ENCODE measurements at regions not wholly inside any gene's neighbourhood (a gene's known extent, or its start where the extent isn't known, plus 50 kb on each side); places are given as distances from the start of the nearest gene placed in this dataset.

DNA sequence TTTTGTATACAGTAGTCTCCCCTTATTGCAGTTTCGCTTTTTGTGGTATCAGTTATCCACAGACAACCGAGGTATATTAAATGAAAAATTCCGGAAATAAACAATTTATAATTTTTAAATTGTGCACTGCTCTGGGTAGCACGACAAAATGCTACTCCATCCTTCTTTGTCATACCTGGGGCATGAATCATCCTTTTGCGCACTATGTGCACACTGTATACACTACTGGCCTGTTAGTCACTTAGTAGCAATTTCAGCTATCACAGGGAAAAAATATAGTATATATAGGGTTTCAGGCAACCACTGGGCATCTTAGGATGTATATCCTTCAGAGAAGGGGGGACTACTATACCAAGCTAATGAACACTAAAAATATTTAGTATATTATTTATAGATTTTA is 198.8 kb upstream of the FAT4 start:
- Histone ChIP-seq H4K20me1 (ENCODE audit: insufficient read depth, low read length) (no peaks in the 10 kb centered on the region), H3K9ac (ENCODE audit: insufficient read depth, low read length, poor library complexity, severe bottlenecking) (no peak overlapping the region), H3K4me2 (replicated peaks; ENCODE audit: extremely low read depth, low read length, poor library complexity, severe bottlenecking) (no peak overlapping the region), H3K4me3 (replicated peaks in 1 of 3; ENCODE audit: low read depth in 2 of 3, low read length in 3 of 3) (no peak overlapping the region), H3K27me3 (ENCODE audit: control insufficient read depth in 2 of 2, insufficient read depth in 2 of 2, low read length in 2 of 2) (no peaks in the 10 kb centered on the region), H3K27ac (ENCODE audit: low read depth in 1 of 2, low read length in 2 of 2) (no peak overlapping the region), H3K9me3 (replicated peaks in 1 of 2; ENCODE audit: control insufficient read depth in 1 of 2, insufficient read depth in 1 of 2, low read length in 2 of 2) (no peaks in the 10 kb centered on the region), H2AFZ (ENCODE audit: insufficient read depth, low read depth, low read length, poor library complexity, severe bottlenecking) (no peak overlapping the region), H3K36me3 (replicated peaks in 1 of 2; ENCODE audit: control insufficient read depth in 1 of 2, insufficient read depth in 2 of 2, low read length in 2 of 2) (no peaks in the 10 kb centered on the region), H3K79me2 (ENCODE audit: insufficient read depth, low read length) (no peaks in the 10 kb centered on the region), H3K4me1 (ENCODE audit: control insufficient read depth in 1 of 2, insufficient read depth in 2 of 2, low read length in 2 of 2) (no peaks in the 10 kb centered on the region)
- TF ChIP-seq, protein P1, sequence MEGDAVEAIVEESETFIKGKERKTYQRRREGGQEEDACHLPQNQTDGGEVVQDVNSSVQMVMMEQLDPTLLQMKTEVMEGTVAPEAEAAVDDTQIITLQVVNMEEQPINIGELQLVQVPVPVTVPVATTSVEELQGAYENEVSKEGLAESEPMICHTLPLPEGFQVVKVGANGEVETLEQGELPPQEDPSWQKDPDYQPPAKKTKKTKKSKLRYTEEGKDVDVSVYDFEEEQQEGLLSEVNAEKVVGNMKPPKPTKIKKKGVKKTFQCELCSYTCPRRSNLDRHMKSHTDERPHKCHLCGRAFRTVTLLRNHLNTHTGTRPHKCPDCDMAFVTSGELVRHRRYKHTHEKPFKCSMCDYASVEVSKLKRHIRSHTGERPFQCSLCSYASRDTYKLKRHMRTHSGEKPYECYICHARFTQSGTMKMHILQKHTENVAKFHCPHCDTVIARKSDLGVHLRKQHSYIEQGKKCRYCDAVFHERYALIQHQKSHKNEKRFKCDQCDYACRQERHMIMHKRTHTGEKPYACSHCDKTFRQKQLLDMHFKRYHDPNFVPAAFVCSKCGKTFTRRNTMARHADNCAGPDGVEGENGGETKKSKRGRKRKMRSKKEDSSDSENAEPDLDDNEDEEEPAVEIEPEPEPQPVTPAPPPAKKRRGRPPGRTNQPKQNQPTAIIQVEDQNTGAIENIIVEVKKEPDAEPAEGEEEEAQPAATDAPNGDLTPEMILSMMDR (IDR thresholded peaks at IDR 0.05): no peak
- Mint-ChIP-seq H3K4me3 (no peak overlapping the region), H3K9me3 (peaks cover 0 to 2% (median 0%) of the 10 kb centered on the region in 7 donors), H3K27ac (no peak overlapping the region), H3K27me3 (ENCODE audit: low read depth in 3 of 3) (peaks cover 0 to 3% (median 3%) of the 10 kb centered on the region in 3 donors), H3K4me1 (no peaks in the 10 kb centered on the region), H3K36me3 (no peaks in the 10 kb centered on the region)
- intact Hi-C loops (cut with micrococcal nuclease): no loop called here
- DNase-seq: no peak
- WGBS (ENCODE audit: insufficient coverage): 83% methylated on average over 2 of the region's 5 CpGs

DNA sequence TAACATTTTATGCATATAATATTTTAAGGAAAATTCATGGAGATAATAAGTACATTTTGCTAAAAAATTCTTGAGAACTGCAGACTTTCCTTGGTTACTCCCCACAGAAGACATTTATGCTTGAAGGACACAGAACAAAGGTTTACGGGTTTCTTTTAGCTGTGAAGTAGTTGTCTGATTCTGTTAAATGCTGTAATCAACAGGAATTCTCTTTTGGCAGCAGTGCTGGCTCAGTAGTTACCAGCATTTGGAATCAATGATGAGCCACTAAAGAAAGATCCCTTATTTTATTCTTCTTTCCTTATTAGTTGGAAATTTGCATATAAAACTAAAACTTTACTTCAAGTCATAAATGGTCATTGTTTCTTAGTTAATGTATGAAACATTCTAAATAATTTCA is 199.3 kb upstream of the FAT4 start:
- Histone ChIP-seq H3K79me2 (ENCODE audit: insufficient read depth, low read length) (no peaks in the 10 kb centered on the region), H3K9ac (ENCODE audit: insufficient read depth, low read length, poor library complexity, severe bottlenecking) (no peak overlapping the region), H3K27ac (ENCODE audit: low read depth in 1 of 2, low read length in 2 of 2) (no peak overlapping the region), H4K20me1 (ENCODE audit: insufficient read depth, low read length) (no peaks in the 10 kb centered on the region), H3K4me2 (replicated peaks; ENCODE audit: extremely low read depth, low read length, poor library complexity, severe bottlenecking) (no peak overlapping the region), H3K4me3 (replicated peaks in 1 of 3; ENCODE audit: low read depth in 2 of 3, low read length in 3 of 3) (no peak overlapping the region), H2AFZ (ENCODE audit: insufficient read depth, low read depth, low read length, poor library complexity, severe bottlenecking) (no peak overlapping the region), H3K9me3 (replicated peaks in 1 of 2; ENCODE audit: control insufficient read depth in 1 of 2, insufficient read depth in 1 of 2, low read length in 2 of 2) (no peaks in the 10 kb centered on the region), H3K4me1 (ENCODE audit: control insufficient read depth in 1 of 2, insufficient read depth in 2 of 2, low read length in 2 of 2) (no peaks in the 10 kb centered on the region), H3K27me3 (ENCODE audit: control insufficient read depth in 2 of 2, insufficient read depth in 2 of 2, low read length in 2 of 2) (no peaks in the 10 kb centered on the region), H3K36me3 (replicated peaks in 1 of 2; ENCODE audit: control insufficient read depth in 1 of 2, insufficient read depth in 2 of 2, low read length in 2 of 2) (no peaks in the 10 kb centered on the region)
- intact Hi-C loops (cut with micrococcal nuclease): no loop called here
- no peak for DNase-seq
- H3K9me3 Mint-ChIP-seq: peaks cover 0 to 2% (median 0%) of the 10 kb centered on the region in 7 donors
- H3K4me1 Mint-ChIP-seq: no peaks in the 10 kb centered on the region
- H3K4me3 Mint-ChIP-seq: no peak overlapping the region
- H3K27ac Mint-ChIP-seq: no peak overlapping the region
- WGBS (ENCODE audit: insufficient coverage): no CpG with 5 or more reads among the region's 1 CpG
- H3K27me3 Mint-ChIP-seq (ENCODE audit: low read depth in 3 of 3): peaks cover 0 to 3% (median 3%) of the 10 kb centered on the region in 3 donors
- TF ChIP-seq, protein P1 (IDR thresholded peaks at IDR 0.05): no peak
- no peaks in the 10 kb centered on the region for H3K36me3 Mint-ChIP-seq
